ENCODE measurements at regions not wholly inside any gene's neighbourhood (a gene's known extent, or its start where the extent isn't known, plus 50 kb on each side); places are given as distances from the start of the nearest gene placed in this dataset.

- no peak for TF ChIP-seq CTCF (IDR thresholded peaks at IDR 0.05; ENCODE audit: low read depth, low read length, poor library complexity, severe bottlenecking)
- TF ChIP-seq EZH2phosphoT487 (IDR thresholded peaks at IDR 0.05; ENCODE audit: borderline replicate concordance, low read length): no peak
These were observed 244.7 kb downstream of the KCNS3 start for GRCh38 chr2:18123211-18123570.
